BE2C (cell line): ENCODE measurements at regions not wholly inside any gene's neighbourhood (a gene's known extent, or its start where the extent isn't known, plus 50 kb on each side); places are given as distances from the start of the nearest gene placed in this dataset.

ENCODE experiments used
- DNase-seq: peaks from one replicate; pipeline ENCODE4 v3.0.0-alpha.2; 2020
- H3K27me3 ChIP-seq: fragments of 250-450 bp; sonication (Bioruptor Pico); 2 replicates; pipeline ENCODE4 v1.5.1; 2020; ENCODE audit warnings: mild to moderate bottlenecking
- H3K36me3 ChIP-seq: fragments of 250-450 bp; sonication (Bioruptor Pico); 2 replicates; pipeline ENCODE4 v1.5.1; 2020; ENCODE audit warnings: mild to moderate bottlenecking
- H3K4me1 ChIP-seq: fragments of 250-450 bp; sonication (Bioruptor Pico); 2 replicates; pipeline ENCODE4 v1.5.1; 2020
- H3K4me3 ChIP-seq: 2 replicates; pipeline ENCODE4 v1.5.1; 2011; ENCODE audit warnings: low read depth, low read length
- H3K9me3 ChIP-seq: fragments of 250-450 bp; sonication (Bioruptor Pico); 2 replicates; pipeline ENCODE4 v1.5.1; 2020
- CTCF ChIP-seq: IDR thresholded peaks from 2 replicates; pipeline ENCODE4 v1.5.1; 2012; ENCODE audit warnings: mild to moderate bottlenecking, low read depth, low read length

GRCh38 chr3:168312984-168313383, 217.3 kb upstream of the GOLIM4 start:
- no peaks in the 10 kb centered on the region for H3K4me1 ChIP-seq
- DNase-seq, result no peak
- H3K9me3 ChIP-seq, result no peaks in the 10 kb centered on the region
- H3K4me3 ChIP-seq, result no peak overlapping the region
- no peak for TF ChIP-seq CTCF
- H3K36me3 ChIP-seq, result no peaks in the 10 kb centered on the region
- H3K27me3 ChIP-seq, result no peaks in the 10 kb centered on the region

- no peaks in the 10 kb centered on the region for H3K9me3 ChIP-seq
- no peak for DNase-seq
- H3K27me3 ChIP-seq, result no peaks in the 10 kb centered on the region
- H3K4me1 ChIP-seq, result no peaks in the 10 kb centered on the region
- H3K4me3 ChIP-seq, result no peak overlapping the region
- H3K36me3 ChIP-seq, result no peaks in the 10 kb centered on the region
- no peak for TF ChIP-seq CTCF
These were observed 212.2 kb upstream of the GOLIM4 start for GRCh38 chr3:168307893-168308292.

GRCh38 chr3:168295027-168295426, 199.3 kb upstream of the GOLIM4 start:
- TF ChIP-seq CTCF, result no peak
- no peak for DNase-seq
- H3K4me3 ChIP-seq, result no peak overlapping the region

DNA sequence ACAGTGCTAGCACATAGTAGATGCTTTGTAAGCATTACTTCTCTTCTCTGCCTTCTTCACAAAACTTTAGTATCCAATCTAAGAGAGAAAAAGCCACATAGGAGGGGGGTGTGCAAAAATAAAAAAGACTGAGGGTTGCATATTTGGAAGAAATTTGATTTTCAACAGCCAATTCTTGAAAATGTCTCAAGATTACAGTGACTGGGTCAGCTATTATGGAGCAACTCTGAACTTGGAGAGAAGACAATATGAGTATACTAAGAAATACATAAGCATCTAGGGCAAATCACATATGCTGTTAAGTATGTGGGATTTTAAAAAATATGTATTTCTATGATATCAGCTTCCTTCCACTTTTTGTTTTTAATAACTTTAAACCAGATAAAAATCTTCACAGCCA, 196.6 kb upstream of the GOLIM4 start:
- Histone ChIP-seq H3K36me3 (no peaks in the 10 kb centered on the region), H3K27me3 (no peaks in the 10 kb centered on the region), H3K9me3 (no peaks in the 10 kb centered on the region), H3K4me1 (no peaks in the 10 kb centered on the region), H3K4me3 (no peak overlapping the region)
- TF ChIP-seq CTCF, result no peak
- DNase-seq, result no peak

More at GRCh38 chr3:168295027-168295426, 199.3 kb upstream of the GOLIM4 start:
- H3K36me3 ChIP-seq, result no peaks in the 10 kb centered on the region
- no peaks in the 10 kb centered on the region for H3K9me3 ChIP-seq
- no peaks in the 10 kb centered on the region for H3K27me3 ChIP-seq
- no peaks in the 10 kb centered on the region for H3K4me1 ChIP-seq

GRCh38 chr3:168289471-168290008, 193.8 kb upstream of the GOLIM4 start:
- Histone ChIP-seq H3K9me3 (no peaks in the 10 kb centered on the region), H3K4me1 (no peaks in the 10 kb centered on the region), H3K36me3 (no peaks in the 10 kb centered on the region), H3K4me3 (no peak overlapping the region), H3K27me3 (no peaks in the 10 kb centered on the region)
- DNase-seq, result no peak
- no peak for TF ChIP-seq CTCF

DNA sequence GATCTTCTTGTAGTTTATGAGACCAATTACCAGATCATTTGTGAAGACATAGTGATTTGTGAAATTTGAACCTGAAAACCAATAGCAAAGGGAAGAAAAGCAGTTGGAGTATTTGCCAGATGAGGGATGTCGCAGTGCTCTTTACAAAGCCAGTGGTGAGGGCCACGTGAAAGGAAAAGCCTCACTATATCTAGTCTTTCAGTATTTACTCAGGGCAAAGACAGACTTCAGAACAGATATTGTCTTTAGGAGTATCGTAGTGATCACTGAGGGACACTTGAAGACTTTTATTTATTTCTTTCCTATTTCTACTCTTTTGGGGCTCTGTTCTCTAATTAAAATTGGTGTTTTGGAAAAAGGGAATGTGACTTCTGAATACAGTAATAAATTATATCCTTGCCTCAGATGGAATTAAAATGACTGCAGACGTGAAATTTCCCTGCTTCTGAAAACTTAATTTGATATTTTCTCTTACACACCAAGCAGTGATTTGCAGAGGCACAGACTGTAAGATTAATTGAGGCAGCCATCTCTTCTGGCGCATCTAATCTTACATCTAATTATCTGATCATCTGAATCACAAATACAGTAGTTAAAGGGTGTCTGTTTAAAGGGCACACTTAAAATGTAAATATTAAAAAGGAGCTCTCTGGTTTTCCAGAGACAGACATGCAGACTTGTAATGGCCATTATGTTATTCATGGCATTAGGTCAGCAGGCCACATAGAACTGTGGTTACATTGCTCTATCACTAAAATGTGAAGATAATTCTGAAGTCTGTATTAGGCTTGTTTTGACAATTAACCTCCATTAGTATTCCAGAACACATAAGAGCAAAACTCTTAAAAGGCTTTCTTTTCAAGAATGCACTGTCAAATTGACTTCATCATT, 193.0 kb upstream of the GOLIM4 start:
- Histone ChIP-seq H3K9me3 (no peaks in the 10 kb centered on the region), H3K36me3 (no peaks in the 10 kb centered on the region), H3K4me3 (no peak overlapping the region), H3K4me1 (no peaks in the 10 kb centered on the region), H3K27me3 (no peaks in the 10 kb centered on the region)
- TF ChIP-seq CTCF, result no peak
- no peak for DNase-seq
